WTC11 (cell line): ENCODE measurements at regions not wholly inside any gene's neighbourhood (a gene's known extent, or its start where the extent isn't known, plus 50 kb on each side); places are given as distances from the start of the nearest gene placed in this dataset.

Experiments used
- ATAC-seq: fragments of 200-7000 bp; cut with Tn5 transposase; 2 replicates; pipeline ENCODE4 v1.10.0; 2021; ENCODE audit warnings: mild to moderate bottlenecking, moderate library complexity
- CTCF ChIA-PET: fragments of 300-600 bp; sonication (Branson Sonifier 250); formaldehyde crosslinking; loops from one replicate; lab custom pipeline; 2021; ENCODE audit warnings: antibody characterized with exemption; lab: Charles Lee
- POLR2A ChIA-PET: fragments of 350-600 bp; sonication (Branson Sonifier 250); formaldehyde crosslinking; loops from one replicate; lab custom pipeline; 2021; ENCODE audit warnings: antibody characterized with exemption; lab: Charles Lee
- DNase-seq: peaks from one replicate; pipeline ENCODE4 v3.0.0; 2021; ENCODE audit warnings: low spot score
- H3K27ac Mint-ChIP-seq: 2 replicates; pipeline ENCODE4 v1.8.0; 2021; ENCODE audit warnings: mixed read lengths
- H3K27me3 Mint-ChIP-seq: 2 replicates; pipeline ENCODE4 v1.8.0; 2021; ENCODE audit warnings: low read depth, mild to moderate bottlenecking, moderate library complexity, mixed read lengths
- H3K36me3 Mint-ChIP-seq: 2 replicates; pipeline ENCODE4 v1.8.0; 2021; ENCODE audit warnings: mixed read lengths
- H3K4me1 Mint-ChIP-seq: 2 replicates; pipeline ENCODE4 v1.8.0; 2022; ENCODE audit warnings: mixed read lengths
- H3K4me3 Mint-ChIP-seq: 2 replicates; pipeline ENCODE4 v1.8.0; 2021; ENCODE audit warnings: mild to moderate bottlenecking, moderate library complexity, mixed read lengths
- H3K9me3 Mint-ChIP-seq: 2 replicates; pipeline ENCODE4 v1.8.0; 2021; ENCODE audit warnings: mixed read lengths
- ATF1 ChIP-seq: sonication (generic); formaldehyde crosslinking; IDR thresholded peaks from 2 replicates; pipeline ENCODE4 v1.8.1; 2023; ENCODE audit warnings: mild to moderate bottlenecking, moderate library complexity, missing genetic modification reagents
- E2F1 ChIP-seq: sonication (generic); formaldehyde crosslinking; IDR thresholded peaks from 2 replicates; pipeline ENCODE4 v1.8.0; 2022; ENCODE audit warnings: mild to moderate bottlenecking, missing genetic modification reagents
- E2F5 ChIP-seq: sonication (generic); formaldehyde crosslinking; IDR thresholded peaks from 2 replicates; pipeline ENCODE4 v1.8.1; 2022; ENCODE audit warnings: mild to moderate bottlenecking, moderate library complexity, missing genetic modification reagents
- MXD4 ChIP-seq: fragments of 250-450 bp; sonication (Bioruptor Pico); IDR thresholded peaks from 2 replicates; pipeline ENCODE4 v1.8.0; 2021; ENCODE audit warnings: mild to moderate bottlenecking, moderate library complexity, borderline replicate concordance
- NR1H2 ChIP-seq: sonication (generic); formaldehyde crosslinking; IDR thresholded peaks from 2 replicates; pipeline ENCODE4 v1.9.0; 2021; ENCODE audit warnings: mild to moderate bottlenecking, moderate library complexity, missing genetic modification reagents
- SP1 ChIP-seq: sonication (generic); formaldehyde crosslinking; conservative IDR thresholded peaks from 2 replicates; pipeline ENCODE4 v1.8.1; 2022; ENCODE audit warnings: missing genetic modification reagents
- USF1 ChIP-seq: sonication (generic); formaldehyde crosslinking; IDR thresholded peaks from 2 replicates; pipeline ENCODE4 v1.8.0; 2022; ENCODE audit warnings: mild to moderate bottlenecking, missing genetic modification reagents
- ZNF532 ChIP-seq: fragments of 250-450 bp; sonication (Bioruptor Pico); IDR thresholded peaks from 2 replicates; pipeline ENCODE4 v1.9.0; 2021; ENCODE audit warnings: mild to moderate bottlenecking, borderline replicate concordance
- TF ChIP-seq, protein P1 (sequence below): sonication (generic); formaldehyde crosslinking; conservative IDR thresholded peaks from 2 replicates; pipeline ENCODE4 v1.8.1; 2023; ENCODE audit warnings: mild to moderate bottlenecking, low read depth, missing genetic modification reagents, moderate library complexity
- TF ChIP-seq, protein P2 (sequence below): sonication (generic); formaldehyde crosslinking; IDR thresholded peaks from 2 replicates; pipeline ENCODE4 v1.8.1; 2022; ENCODE audit warnings: low read depth, missing genetic modification reagents, borderline replicate concordance

GRCh38 chr10:123484722-123485121 is 181.4 kb upstream of the GPR26 start (continued):
- TF ChIP-seq ZNF532 (CRISPR knock-in tag): no peak

GRCh38 chr10:123485341-123485960 is 180.7 kb upstream of the GPR26 start:
- CTCF ChIA-PET: no interaction called here

More at GRCh38 chr10:123485341-123485960, 180.7 kb upstream of the GPR26 start:
- ATAC-seq (no peak), DNase-seq (no peak)
- H3K9me3 Mint-ChIP-seq: no peaks in the 10 kb centered on the region
- peaks cover 15% of the 10 kb centered on the region for H3K4me1 Mint-ChIP-seq
- TF ChIP-seq USF1 (CRISPR knock-in tag): no peak
- no peak for TF ChIP-seq MXD4 (CRISPR knock-in tag)
- no peak for TF ChIP-seq E2F5 (CRISPR knock-in tag)
- no peak for TF ChIP-seq SP1 (CRISPR knock-in tag)
- TF ChIP-seq E2F1 (CRISPR knock-in tag): no peak
- TF ChIP-seq, protein P1, sequence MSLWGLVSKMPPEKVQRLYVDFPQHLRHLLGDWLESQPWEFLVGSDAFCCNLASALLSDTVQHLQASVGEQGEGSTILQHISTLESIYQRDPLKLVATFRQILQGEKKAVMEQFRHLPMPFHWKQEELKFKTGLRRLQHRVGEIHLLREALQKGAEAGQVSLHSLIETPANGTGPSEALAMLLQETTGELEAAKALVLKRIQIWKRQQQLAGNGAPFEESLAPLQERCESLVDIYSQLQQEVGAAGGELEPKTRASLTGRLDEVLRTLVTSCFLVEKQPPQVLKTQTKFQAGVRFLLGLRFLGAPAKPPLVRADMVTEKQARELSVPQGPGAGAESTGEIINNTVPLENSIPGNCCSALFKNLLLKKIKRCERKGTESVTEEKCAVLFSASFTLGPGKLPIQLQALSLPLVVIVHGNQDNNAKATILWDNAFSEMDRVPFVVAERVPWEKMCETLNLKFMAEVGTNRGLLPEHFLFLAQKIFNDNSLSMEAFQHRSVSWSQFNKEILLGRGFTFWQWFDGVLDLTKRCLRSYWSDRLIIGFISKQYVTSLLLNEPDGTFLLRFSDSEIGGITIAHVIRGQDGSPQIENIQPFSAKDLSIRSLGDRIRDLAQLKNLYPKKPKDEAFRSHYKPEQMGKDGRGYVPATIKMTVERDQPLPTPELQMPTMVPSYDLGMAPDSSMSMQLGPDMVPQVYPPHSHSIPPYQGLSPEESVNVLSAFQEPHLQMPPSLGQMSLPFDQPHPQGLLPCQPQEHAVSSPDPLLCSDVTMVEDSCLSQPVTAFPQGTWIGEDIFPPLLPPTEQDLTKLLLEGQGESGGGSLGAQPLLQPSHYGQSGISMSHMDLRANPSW: no peak
- no peak for TF ChIP-seq NR1H2 (CRISPR knock-in tag)
- no peak for TF ChIP-seq ATF1
- TF ChIP-seq, protein P2, sequence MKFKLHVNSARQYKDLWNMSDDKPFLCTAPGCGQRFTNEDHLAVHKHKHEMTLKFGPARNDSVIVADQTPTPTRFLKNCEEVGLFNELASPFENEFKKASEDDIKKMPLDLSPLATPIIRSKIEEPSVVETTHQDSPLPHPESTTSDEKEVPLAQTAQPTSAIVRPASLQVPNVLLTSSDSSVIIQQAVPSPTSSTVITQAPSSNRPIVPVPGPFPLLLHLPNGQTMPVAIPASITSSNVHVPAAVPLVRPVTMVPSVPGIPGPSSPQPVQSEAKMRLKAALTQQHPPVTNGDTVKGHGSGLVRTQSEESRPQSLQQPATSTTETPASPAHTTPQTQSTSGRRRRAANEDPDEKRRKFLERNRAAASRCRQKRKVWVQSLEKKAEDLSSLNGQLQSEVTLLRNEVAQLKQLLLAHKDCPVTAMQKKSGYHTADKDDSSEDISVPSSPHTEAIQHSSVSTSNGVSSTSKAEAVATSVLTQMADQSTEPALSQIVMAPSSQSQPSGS (CRISPR knock-in tag): no peak
- no peaks in the 10 kb centered on the region for H3K36me3 Mint-ChIP-seq
- H3K27me3 Mint-ChIP-seq: no peaks in the 10 kb centered on the region
- POLR2A ChIA-PET: no interaction called here
- H3K4me3 Mint-ChIP-seq: no peak overlapping the region
- H3K27ac Mint-ChIP-seq: no peak overlapping the region
